Motor neuron (in vitro differentiated cells): ENCODE measurements at regions not wholly inside any gene's neighbourhood (a gene's known extent, or its start where the extent isn't known, plus 50 kb on each side); places are given as distances from the start of the nearest gene placed in this dataset.
A peak's percentile ranks its signal among the peaks of the same experiment; 100 is the strongest.
"Not testable (repeated sequence)": the region's sequence is repeated elsewhere in the genome, so short reads cannot be mapped to it uniquely, and the experiment has no call there.

Experiments used
- ATAC-seq, 8 experiments: fragments of 200-7000 bp; cut with Tn5 transposase; replicated peaks in 6 of 8; 2 replicates each; pipeline ENCODE4 v1.8.0; 2021; ENCODE audit warnings: mild to moderate bottlenecking in 8 of 8, moderate library complexity in 8 of 8
- H3K27ac ChIP-seq, 2 donors: fragments of 250-450 bp; sonication (Bioruptor Pico); 2 replicates each; pipeline ENCODE4 v1.9.0; 2021; ENCODE audit warnings: antibody characterized with exemption in 2 of 2, mild to moderate bottlenecking in 2 of 2, moderate library complexity in 1 of 2
- H3K4me1 ChIP-seq, 2 donors: fragments of 250-450 bp; sonication (Bioruptor Pico); replicated peaks in 1 of 2; 2 replicates each; pipeline ENCODE4 v1.6.1; 2021; ENCODE audit warnings: antibody characterized with exemption in 2 of 2, mild to moderate bottlenecking in 2 of 2, moderate library complexity in 1 of 2
- H3K4me3 ChIP-seq, 5 donors: fragments of 250-450 bp; sonication (Bioruptor Pico); 2 replicates each; pipeline ENCODE4 v1.9.0; 2021; ENCODE audit warnings: antibody characterized with exemption in 5 of 5, mild to moderate bottlenecking in 5 of 5, moderate library complexity in 4 of 5
- WGBS, 10 experiments: fragments of 450-650 bp; shearing (Covaris generic); methylation state at CpG; one replicate each; pipeline ENCODE4 v1.0.0; 2022; 5-methylcytosine and 5-hydroxymethylcytosine counted together
- in situ Hi-C, 9 experiments: fragments of 400-800 bp; cut with MboI; loops; one replicate each; pipeline ENCODE4 v1.15.0; 2021; ENCODE audit warnings: low sequenced_read_pairs in 9 of 9, low pct_unique_long_range_greater_than_20kb in 2 of 9; ENCODE audit not compliant: unreplicated experiment in 9 of 9

- ATAC-seq, result peak in 4 of 8 experiments; percentile 43 to 84 (median 75)
- in situ Hi-C loops, result no loop called here
- Histone ChIP-seq H3K4me3 (no peak overlapping the region), H3K27ac (no peak overlapping the region), H3K4me1 (no peaks in the 10 kb centered on the region)
- 0 to 89% (median 79%) methylated on average over 2 to 5 of the region's 5 CpGs; no CpG with 5 or more reads in 1 of the 10 experiments for WGBS, 10 experiments
These were observed 106.2 kb upstream of the PLAAT1 start for GRCh38 chr3:193134856-193135255.

- Histone ChIP-seq H3K27ac (no peak overlapping the region), H3K4me3 (no peak overlapping the region), H3K4me1 (no peaks in the 10 kb centered on the region)
- WGBS, 10 experiments, result 29 to 100% (median 94%) methylated on average over 1 to 2 of the region's 2 CpGs; no CpG with 5 or more reads in 2 of the 10 experiments
- no peak for ATAC-seq
- in situ Hi-C loops, result no loop called here
These were observed 100.6 kb upstream of the PLAAT1 start for GRCh38 chr3:193140381-193140780.

GRCh38 chr3:193145248-193145647 is 95.8 kb upstream of the PLAAT1 start:
- in situ Hi-C loops, result no loop called here
- WGBS, 10 experiments, result 0 to 100% (median 97%) methylated on average over 1 to 3 of the region's 3 CpGs; no CpG with 5 or more reads in 2 of the 10 experiments
- H3K4me3 ChIP-seq, result no peak overlapping the region
- H3K27ac ChIP-seq, result no peak overlapping the region
- H3K4me1 ChIP-seq, result peaks cover 4 to 8% of the 10 kb centered on the region in 2 donors
- no peak for ATAC-seq

- 23 to 84% (median 58%) methylated on average over 1 to 5 of the region's 5 CpGs for WGBS, 10 experiments
- ATAC-seq, result no peak
- in situ Hi-C loops, result no loop called here
- H3K4me1 ChIP-seq, result peaks cover 4 to 8% of the 10 kb centered on the region in 2 donors
- H3K4me3 ChIP-seq, result no peak overlapping the region
- H3K27ac ChIP-seq, result no peak overlapping the region
These were observed 92.1 kb upstream of the PLAAT1 start for GRCh38 chr3:193148688-193149473.

- no peak for ATAC-seq
- H3K4me1 ChIP-seq, result peaks cover 7 to 11% of the 10 kb centered on the region in 2 donors
- WGBS, 10 experiments, result 0 to 100% (median 93%) methylated on average over 1 to 2 of the region's 2 CpGs; no CpG with 5 or more reads in 2 of the 10 experiments
- in situ Hi-C loops, result no loop called here
- H3K4me3 ChIP-seq, result no peak overlapping the region
- H3K27ac ChIP-seq, result no peak overlapping the region
These were observed 91.0 kb upstream of the PLAAT1 start for GRCh38 chr3:193149998-193150397.

GRCh38 chr3:193155044-193155781 is 85.8 kb upstream of the PLAAT1 start:
- H3K4me1 ChIP-seq, ATAC-seq, H3K27ac ChIP-seq, H3K4me3 ChIP-seq, in situ Hi-C loops: not testable (repeated sequence)
- WGBS, 10 experiments, result 0 to 40% methylated on average over 1 to 2 of the region's 3 CpGs; no CpG with 5 or more reads in 8 of the 10 experiments

GRCh38 chr3:193157051-193157450 is 84.0 kb upstream of the PLAAT1 start:
- H3K4me1 ChIP-seq, result peaks cover 3% of the 10 kb centered on the region in 2 donors
- no peak overlapping the region for H3K4me3 ChIP-seq
- H3K27ac ChIP-seq, result no peak overlapping the region
- ATAC-seq, result no peak
- in situ Hi-C loops, result no loop called here
- 33 to 93% (median 93%) methylated on average over 1 to 8 of the region's 11 CpGs; no CpG with 5 or more reads in 7 of the 10 experiments for WGBS, 10 experiments

- no peak overlapping the region for H3K27ac ChIP-seq
- no peak overlapping the region for H3K4me3 ChIP-seq
- no peak for ATAC-seq
- 0 to 67% (median 40%) methylated on average over 1 to 4 of the region's 4 CpGs; no CpG with 5 or more reads in 4 of the 10 experiments for WGBS, 10 experiments
- H3K4me1 ChIP-seq, result peaks cover 13 to 27% of the 10 kb centered on the region in 2 donors
- in situ Hi-C loops, result no loop called here
These were observed 75.4 kb upstream of the PLAAT1 start for GRCh38 chr3:193165431-193166120.

GRCh38 chr3:193168931-193169330 is 72.1 kb upstream of the PLAAT1 start:
- no peak overlapping the region for H3K4me3 ChIP-seq
- ATAC-seq, result peak in 5 of 8 experiments; percentile 94 to 98 (median 97)

GRCh38 chr3:193174140-193174539 is 66.9 kb upstream of the PLAAT1 start:
- H3K4me3 ChIP-seq, result no peak overlapping the region
- WGBS, 10 experiments, result 40 to 100% (median 83%) methylated on average over 1 of the region's 1 CpG; no CpG with 5 or more reads in 5 of the 10 experiments
- no peak for ATAC-seq
- H3K27ac ChIP-seq, result no peak overlapping the region
- in situ Hi-C loops, result no loop called here
- peaks cover under 1 to 28% of the 10 kb centered on the region in 2 donors for H3K4me1 ChIP-seq

More at GRCh38 chr3:193168931-193169330, 72.1 kb upstream of the PLAAT1 start:
- peak overlapping the region in 1 of 2 donors; percentile 67 for H3K27ac ChIP-seq
- WGBS, 10 experiments, result 0 to 17% (median 4%) methylated on average over 1 to 3 of the region's 3 CpGs; no CpG with 5 or more reads in 1 of the 10 experiments
- H3K4me1 ChIP-seq, result peaks cover 13 to 27% of the 10 kb centered on the region in 2 donors
- in situ Hi-C loops, result no loop called here

GRCh38 chr3:193179332-193180012 is 61.5 kb upstream of the PLAAT1 start:
- Histone ChIP-seq H3K27ac (peak overlapping the region; percentile 14 to 42), H3K4me1 (peaks cover 8 to 22% of the 10 kb centered on the region in 2 donors)
- in situ Hi-C loops, H3K4me3 ChIP-seq: not testable (repeated sequence)
- peak in 5 of 8 experiments; percentile 19 to 58 (median 37) for ATAC-seq
- 0 to 100% (median 77%) methylated on average over 1 to 7 of the region's 8 CpGs for WGBS, 10 experiments

- Histone ChIP-seq H3K4me3 (no peak overlapping the region), H3K27ac (no peak overlapping the region), H3K4me1 (peaks cover 11 to 15% of the 10 kb centered on the region in 2 donors)
- in situ Hi-C loops, result no loop called here
- peak in 2 of 8 experiments; percentile 53 to 62 for ATAC-seq
- WGBS, 10 experiments, result 0 to 100% (median 77%) methylated on average over 1 to 6 of the region's 6 CpGs; no CpG with 5 or more reads in 2 of the 10 experiments
These were observed 53.8 kb upstream of the PLAAT1 start for GRCh38 chr3:193187070-193187722.
